GM23338 (cell line): ENCODE measurements at regions not wholly inside any gene's neighbourhood (a gene's known extent, or its start where the extent isn't known, plus 50 kb on each side); places are given as distances from the start of the nearest gene placed in this dataset.

ENCODE experiments used
- CREB1 ChIP-seq: fragments of 250-450 bp; sonication (Bioruptor Pico); IDR thresholded peaks from 2 replicates; pipeline ENCODE4 v1.5.0; 2020; ENCODE audit warnings: low read depth, mild to moderate bottlenecking, moderate library complexity
- EZH2 ChIP-seq: fragments of 200-600 bp; sonication (generic); IDR thresholded peaks from one replicate; pipeline ENCODE4 v1.8.0; 2017; ENCODE audit warnings: antibody characterized with exemption, mild to moderate bottlenecking, low read depth; ENCODE audit not compliant: unreplicated experiment
- EZH2phosphoT487 ChIP-seq: fragments of 200-600 bp; sonication (generic); IDR thresholded peaks from one replicate; pipeline ENCODE4 v1.8.1; 2018; ENCODE audit warnings: antibody characterized with exemption; ENCODE audit not compliant: unreplicated experiment
- JUNB ChIP-seq: IDR thresholded peaks from one replicate; pipeline ENCODE4 v1.6.1; 2016; ENCODE audit warnings: antibody characterized with exemption; ENCODE audit not compliant: unreplicated experiment
- NANOG ChIP-seq: IDR thresholded peaks from 2 replicates; pipeline ENCODE4 v1.6.1; 2016; ENCODE audit warnings: antibody characterized with exemption, borderline replicate concordance
- POLR2AphosphoS5 ChIP-seq: IDR thresholded peaks from 2 replicates; pipeline ENCODE4 v1.6.1; 2016; ENCODE audit warnings: antibody characterized with exemption, low read depth
- STAT1 ChIP-seq: IDR thresholded peaks from one replicate; pipeline ENCODE4 v1.6.1; 2016; ENCODE audit warnings: antibody characterized with exemption; ENCODE audit not compliant: unreplicated experiment
- ZNF114 ChIP-seq: fragments of 250-450 bp; sonication (Bioruptor Pico); IDR thresholded peaks from 2 replicates; pipeline ENCODE4 v1.5.0; 2020; ENCODE audit warnings: mild to moderate bottlenecking, moderate library complexity
- ZNF331 ChIP-seq: fragments of 250-450 bp; sonication (Bioruptor Pico); IDR thresholded peaks from 2 replicates; pipeline ENCODE4 v1.5.0; 2020; ENCODE audit warnings: low read depth, mild to moderate bottlenecking, moderate library complexity
- TF ChIP-seq, protein P1 (sequence below), 2 experiments: fragments of 200-600 bp in 1 of 2; sonication (generic) in 1 of 2; conservative IDR thresholded peaks; 2 replicates each; pipeline versions ENCODE4 v1.5.1 to v1.6.1; 2016 to 2017; ENCODE audit warnings: antibody characterized with exemption in 2 of 2, low read depth in 2 of 2, mild to moderate bottlenecking in 2 of 2, moderate library complexity in 1 of 2
- TF ChIP-seq, protein P2 (sequence below): IDR thresholded peaks from one replicate; pipeline ENCODE4 v1.6.1; 2018; ENCODE audit warnings: antibody characterized with exemption; ENCODE audit not compliant: unreplicated experiment
- TF ChIP-seq, protein P3 (sequence below): fragments of 250-450 bp; sonication (Bioruptor Pico); IDR thresholded peaks from 2 replicates; pipeline ENCODE4 v1.5.0; 2020; ENCODE audit warnings: mild to moderate bottlenecking, moderate library complexity
- TF ChIP-seq, protein P4 (sequence below): IDR thresholded peaks from 2 replicates; pipeline ENCODE4 v1.6.1; 2016; ENCODE audit warnings: antibody characterized with exemption

DNA sequence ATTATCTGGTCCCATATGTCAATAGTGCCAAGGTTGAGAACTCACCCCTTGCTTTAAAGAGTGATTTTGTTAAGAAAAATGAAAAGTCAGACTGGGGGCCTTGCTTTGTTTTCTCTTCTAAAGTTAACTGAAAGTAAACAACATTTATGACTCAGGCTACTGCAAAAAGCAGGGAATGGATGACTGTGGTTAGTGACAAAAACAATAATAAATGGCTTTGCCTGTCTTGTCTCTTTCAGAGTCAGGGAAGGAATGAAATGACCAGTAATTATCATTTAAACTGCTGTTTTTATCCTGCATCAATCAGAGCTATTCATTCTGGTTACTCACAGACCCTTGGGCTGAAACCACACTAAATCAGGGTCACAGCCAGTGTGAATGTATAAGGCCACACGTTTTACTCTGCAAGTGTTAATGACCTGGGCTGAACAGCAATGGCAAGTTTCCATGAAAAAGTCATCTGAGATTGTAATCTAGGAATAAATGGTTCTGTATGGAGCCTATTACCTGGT lies 112.2 kb downstream of the ZNF608 start:
- TF ChIP-seq, protein P1, sequence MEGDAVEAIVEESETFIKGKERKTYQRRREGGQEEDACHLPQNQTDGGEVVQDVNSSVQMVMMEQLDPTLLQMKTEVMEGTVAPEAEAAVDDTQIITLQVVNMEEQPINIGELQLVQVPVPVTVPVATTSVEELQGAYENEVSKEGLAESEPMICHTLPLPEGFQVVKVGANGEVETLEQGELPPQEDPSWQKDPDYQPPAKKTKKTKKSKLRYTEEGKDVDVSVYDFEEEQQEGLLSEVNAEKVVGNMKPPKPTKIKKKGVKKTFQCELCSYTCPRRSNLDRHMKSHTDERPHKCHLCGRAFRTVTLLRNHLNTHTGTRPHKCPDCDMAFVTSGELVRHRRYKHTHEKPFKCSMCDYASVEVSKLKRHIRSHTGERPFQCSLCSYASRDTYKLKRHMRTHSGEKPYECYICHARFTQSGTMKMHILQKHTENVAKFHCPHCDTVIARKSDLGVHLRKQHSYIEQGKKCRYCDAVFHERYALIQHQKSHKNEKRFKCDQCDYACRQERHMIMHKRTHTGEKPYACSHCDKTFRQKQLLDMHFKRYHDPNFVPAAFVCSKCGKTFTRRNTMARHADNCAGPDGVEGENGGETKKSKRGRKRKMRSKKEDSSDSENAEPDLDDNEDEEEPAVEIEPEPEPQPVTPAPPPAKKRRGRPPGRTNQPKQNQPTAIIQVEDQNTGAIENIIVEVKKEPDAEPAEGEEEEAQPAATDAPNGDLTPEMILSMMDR (conservative IDR thresholded peaks at IDR 0.05; ENCODE audit: low read depth in 2 of 2), result no peak
- TF ChIP-seq EZH2 (no peak), CREB1 (no peak), POLR2AphosphoS5 (no peak), NANOG (no peak), STAT1 (no peak), ZNF331 (CRISPR knock-in tag) (no peak), EZH2phosphoT487 (no peak), JUNB (no peak), ZNF114 (CRISPR knock-in tag) (no peak)
- TF ChIP-seq, protein P2, sequence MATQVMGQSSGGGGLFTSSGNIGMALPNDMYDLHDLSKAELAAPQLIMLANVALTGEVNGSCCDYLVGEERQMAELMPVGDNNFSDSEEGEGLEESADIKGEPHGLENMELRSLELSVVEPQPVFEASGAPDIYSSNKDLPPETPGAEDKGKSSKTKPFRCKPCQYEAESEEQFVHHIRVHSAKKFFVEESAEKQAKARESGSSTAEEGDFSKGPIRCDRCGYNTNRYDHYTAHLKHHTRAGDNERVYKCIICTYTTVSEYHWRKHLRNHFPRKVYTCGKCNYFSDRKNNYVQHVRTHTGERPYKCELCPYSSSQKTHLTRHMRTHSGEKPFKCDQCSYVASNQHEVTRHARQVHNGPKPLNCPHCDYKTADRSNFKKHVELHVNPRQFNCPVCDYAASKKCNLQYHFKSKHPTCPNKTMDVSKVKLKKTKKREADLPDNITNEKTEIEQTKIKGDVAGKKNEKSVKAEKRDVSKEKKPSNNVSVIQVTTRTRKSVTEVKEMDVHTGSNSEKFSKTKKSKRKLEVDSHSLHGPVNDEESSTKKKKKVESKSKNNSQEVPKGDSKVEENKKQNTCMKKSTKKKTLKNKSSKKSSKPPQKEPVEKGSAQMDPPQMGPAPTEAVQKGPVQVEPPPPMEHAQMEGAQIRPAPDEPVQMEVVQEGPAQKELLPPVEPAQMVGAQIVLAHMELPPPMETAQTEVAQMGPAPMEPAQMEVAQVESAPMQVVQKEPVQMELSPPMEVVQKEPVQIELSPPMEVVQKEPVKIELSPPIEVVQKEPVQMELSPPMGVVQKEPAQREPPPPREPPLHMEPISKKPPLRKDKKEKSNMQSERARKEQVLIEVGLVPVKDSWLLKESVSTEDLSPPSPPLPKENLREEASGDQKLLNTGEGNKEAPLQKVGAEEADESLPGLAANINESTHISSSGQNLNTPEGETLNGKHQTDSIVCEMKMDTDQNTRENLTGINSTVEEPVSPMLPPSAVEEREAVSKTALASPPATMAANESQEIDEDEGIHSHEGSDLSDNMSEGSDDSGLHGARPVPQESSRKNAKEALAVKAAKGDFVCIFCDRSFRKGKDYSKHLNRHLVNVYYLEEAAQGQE, result no peak
- TF ChIP-seq, protein P3, sequence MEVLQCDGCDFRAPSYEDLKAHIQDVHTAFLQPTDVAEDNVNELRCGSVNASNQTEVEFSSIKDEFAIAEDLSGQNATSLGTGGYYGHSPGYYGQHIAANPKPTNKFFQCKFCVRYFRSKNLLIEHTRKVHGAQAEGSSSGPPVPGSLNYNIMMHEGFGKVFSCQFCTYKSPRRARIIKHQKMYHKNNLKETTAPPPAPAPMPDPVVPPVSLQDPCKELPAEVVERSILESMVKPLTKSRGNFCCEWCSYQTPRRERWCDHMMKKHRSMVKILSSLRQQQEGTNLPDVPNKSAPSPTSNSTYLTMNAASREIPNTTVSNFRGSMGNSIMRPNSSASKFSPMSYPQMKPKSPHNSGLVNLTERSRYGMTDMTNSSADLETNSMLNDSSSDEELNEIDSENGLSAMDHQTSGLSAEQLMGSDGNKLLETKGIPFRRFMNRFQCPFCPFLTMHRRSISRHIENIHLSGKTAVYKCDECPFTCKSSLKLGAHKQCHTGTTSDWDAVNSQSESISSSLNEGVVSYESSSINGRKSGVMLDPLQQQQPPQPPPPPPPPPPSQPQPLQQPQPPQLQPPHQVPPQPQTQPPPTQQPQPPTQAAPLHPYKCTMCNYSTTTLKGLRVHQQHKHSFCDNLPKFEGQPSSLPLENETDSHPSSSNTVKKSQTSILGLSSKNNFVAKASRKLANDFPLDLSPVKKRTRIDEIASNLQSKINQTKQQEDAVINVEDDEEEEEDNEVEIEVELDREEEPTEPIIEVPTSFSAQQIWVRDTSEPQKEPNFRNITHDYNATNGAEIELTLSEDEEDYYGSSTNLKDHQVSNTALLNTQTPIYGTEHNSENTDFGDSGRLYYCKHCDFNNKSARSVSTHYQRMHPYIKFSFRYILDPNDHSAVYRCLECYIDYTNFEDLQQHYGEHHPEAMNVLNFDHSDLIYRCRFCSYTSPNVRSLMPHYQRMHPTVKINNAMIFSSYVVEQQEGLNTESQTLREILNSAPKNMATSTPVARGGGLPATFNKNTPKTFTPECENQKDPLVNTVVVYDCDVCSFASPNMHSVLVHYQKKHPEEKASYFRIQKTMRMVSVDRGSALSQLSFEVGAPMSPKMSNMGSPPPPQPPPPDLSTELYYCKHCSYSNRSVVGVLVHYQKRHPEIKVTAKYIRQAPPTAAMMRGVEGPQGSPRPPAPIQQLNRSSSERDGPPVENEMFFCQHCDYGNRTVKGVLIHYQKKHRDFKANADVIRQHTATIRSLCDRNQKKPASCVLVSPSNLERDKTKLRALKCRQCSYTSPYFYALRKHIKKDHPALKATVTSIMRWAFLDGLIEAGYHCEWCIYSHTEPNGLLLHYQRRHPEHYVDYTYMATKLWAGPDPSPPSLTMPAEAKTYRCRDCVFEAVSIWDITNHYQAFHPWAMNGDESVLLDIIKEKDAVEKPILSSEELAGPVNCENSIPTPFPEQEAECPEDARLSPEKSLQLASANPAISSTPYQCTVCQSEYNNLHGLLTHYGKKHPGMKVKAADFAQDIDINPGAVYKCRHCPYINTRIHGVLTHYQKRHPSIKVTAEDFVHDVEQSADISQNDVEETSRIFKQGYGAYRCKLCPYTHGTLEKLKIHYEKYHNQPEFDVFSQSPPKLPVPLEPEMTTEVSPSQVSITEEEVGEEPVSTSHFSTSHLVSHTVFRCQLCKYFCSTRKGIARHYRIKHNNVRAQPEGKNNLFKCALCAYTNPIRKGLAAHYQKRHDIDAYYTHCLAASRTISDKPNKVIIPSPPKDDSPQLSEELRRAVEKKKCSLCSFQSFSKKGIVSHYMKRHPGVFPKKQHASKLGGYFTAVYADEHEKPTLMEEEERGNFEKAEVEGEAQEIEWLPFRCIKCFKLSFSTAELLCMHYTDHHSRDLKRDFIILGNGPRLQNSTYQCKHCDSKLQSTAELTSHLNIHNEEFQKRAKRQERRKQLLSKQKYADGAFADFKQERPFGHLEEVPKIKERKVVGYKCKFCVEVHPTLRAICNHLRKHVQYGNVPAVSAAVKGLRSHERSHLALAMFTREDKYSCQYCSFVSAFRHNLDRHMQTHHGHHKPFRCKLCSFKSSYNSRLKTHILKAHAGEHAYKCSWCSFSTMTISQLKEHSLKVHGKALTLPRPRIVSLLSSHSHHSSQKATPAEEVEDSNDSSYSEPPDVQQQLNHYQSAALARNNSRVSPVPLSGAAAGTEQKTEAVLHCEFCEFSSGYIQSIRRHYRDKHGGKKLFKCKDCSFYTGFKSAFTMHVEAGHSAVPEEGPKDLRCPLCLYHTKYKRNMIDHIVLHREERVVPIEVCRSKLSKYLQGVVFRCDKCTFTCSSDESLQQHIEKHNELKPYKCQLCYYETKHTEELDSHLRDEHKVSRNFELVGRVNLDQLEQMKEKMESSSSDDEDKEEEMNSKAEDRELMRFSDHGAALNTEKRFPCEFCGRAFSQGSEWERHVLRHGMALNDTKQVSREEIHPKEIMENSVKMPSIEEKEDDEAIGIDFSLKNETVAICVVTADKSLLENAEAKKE (CRISPR knock-in tag), result no peak
- TF ChIP-seq, protein P4, sequence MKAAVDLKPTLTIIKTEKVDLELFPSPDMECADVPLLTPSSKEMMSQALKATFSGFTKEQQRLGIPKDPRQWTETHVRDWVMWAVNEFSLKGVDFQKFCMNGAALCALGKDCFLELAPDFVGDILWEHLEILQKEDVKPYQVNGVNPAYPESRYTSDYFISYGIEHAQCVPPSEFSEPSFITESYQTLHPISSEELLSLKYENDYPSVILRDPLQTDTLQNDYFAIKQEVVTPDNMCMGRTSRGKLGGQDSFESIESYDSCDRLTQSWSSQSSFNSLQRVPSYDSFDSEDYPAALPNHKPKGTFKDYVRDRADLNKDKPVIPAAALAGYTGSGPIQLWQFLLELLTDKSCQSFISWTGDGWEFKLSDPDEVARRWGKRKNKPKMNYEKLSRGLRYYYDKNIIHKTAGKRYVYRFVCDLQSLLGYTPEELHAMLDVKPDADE, result no peak
